GM12875 (cell line): ENCODE measurements at regions not wholly inside any gene's neighbourhood (a gene's known extent, or its start where the extent isn't known, plus 50 kb on each side); places are given as distances from the start of the nearest gene placed in this dataset.

Source experiments
- H3K4me3 ChIP-seq: one replicate; pipeline ENCODE4 v1.5.1; 2011; ENCODE audit warnings: low read depth, low read length, control low read depth
- CTCF ChIP-seq: IDR thresholded peaks from 2 replicates; pipeline ENCODE4 v1.5.1; 2011; ENCODE audit warnings: low read depth, mild to moderate bottlenecking, control low read depth, inconsistent platforms, low read length, moderate library complexity, borderline replicate concordance; ENCODE audit not compliant: insufficient read depth

GRCh38 chr1:47579809-47580208 is 142.0 kb downstream of the FOXD2 start:
- no peak overlapping the region for H3K4me3 ChIP-seq
- no peak for TF ChIP-seq CTCF

- TF ChIP-seq CTCF, result no peak
- H3K4me3 ChIP-seq, result no peak overlapping the region
These were observed 142.7 kb downstream of the FOXD2 start for GRCh38 chr1:47580451-47580995.

- H3K4me3 ChIP-seq, result no peak overlapping the region
- no peak for TF ChIP-seq CTCF
These were observed 145.2 kb downstream of the FOXD2 start for GRCh38 chr1:47582891-47583608.

- no peak for TF ChIP-seq CTCF
- H3K4me3 ChIP-seq, result no peak overlapping the region
These were observed 146.4 kb downstream of the FOXD2 start for GRCh38 chr1:47584249-47584648.

- TF ChIP-seq CTCF, result no peak
- no peak overlapping the region for H3K4me3 ChIP-seq
These were observed 147.5 kb downstream of the FOXD2 start for GRCh38 chr1:47585141-47585902.

- H3K4me3 ChIP-seq, result no peak overlapping the region
- no peak for TF ChIP-seq CTCF
These were observed 150.2 kb downstream of the FOXD2 start for GRCh38 chr1:47587891-47588582.
